H1 (cell line): ENCODE measurements at regions not wholly inside any gene's neighbourhood (a gene's known extent, or its start where the extent isn't known, plus 50 kb on each side); places are given as distances from the start of the nearest gene placed in this dataset.

Experiments
- CTCF ChIA-PET: fragments of 300-600 bp; sonication (Branson Sonifier 250); formaldehyde crosslinking; loops from one replicate; lab custom pipeline; 2021; ENCODE audit not compliant: partially characterized antibody; lab: Charles Lee
- POLR2A ChIA-PET: fragments of 300-600 bp; sonication (Branson Sonifier 250); formaldehyde crosslinking; loops from one replicate; lab custom pipeline; 2021; ENCODE audit warnings: inconsistent platforms; ENCODE audit not compliant: partially characterized antibody; lab: Charles Lee
- DNase-seq, 2 experiments: peaks; one replicate each; pipeline versions ENCODE4 v3.0.0 to v3.0.0-alpha.2; 2010 to 2022; ENCODE audit warnings: low spot score in 2 of 2, low read depth in 1 of 2, mixed read lengths in 1 of 2
- FAIRE-seq: peaks from 2 replicates; lab custom pipeline; 2011; peaks lifted over from hg19 to GRCh38; lab: Jason Lieb, UNC
- H2AFZ ChIP-seq: 2 replicates; pipeline ENCODE4 v1.8.1; 2012; ENCODE audit warnings: low read length, inconsistent platforms
- H2AK5ac ChIP-seq: 2 replicates; pipeline ENCODE4 v1.6.1; 2013; ENCODE audit warnings: low read depth, low read length
- H2BK120ac ChIP-seq: replicated peaks from 2 replicates; pipeline ENCODE3; 2013; ENCODE audit warnings: low read depth, low read length, inconsistent platforms
- H2BK12ac ChIP-seq: 2 replicates; pipeline ENCODE4 v1.6.1; 2013; ENCODE audit warnings: low read depth, low read length
- H2BK15ac ChIP-seq: 2 replicates; pipeline ENCODE4 v1.6.1; 2013; ENCODE audit warnings: low read length
- H2BK20ac ChIP-seq: 2 replicates; pipeline ENCODE4 v1.6.1; 2013; ENCODE audit warnings: low read length
- H2BK5ac ChIP-seq: 2 replicates; pipeline ENCODE4 v1.6.1; 2013; ENCODE audit warnings: low read depth, low read length
- H3K14ac ChIP-seq: 2 replicates; pipeline ENCODE4 v1.6.1; 2013; ENCODE audit warnings: inconsistent platforms; ENCODE audit not compliant: insufficient read length
- H3K18ac ChIP-seq: 2 replicates; pipeline ENCODE4 v1.6.1; 2013; ENCODE audit warnings: low read length; ENCODE audit errors: extremely low read depth
- H3K23ac ChIP-seq: 2 replicates; pipeline ENCODE4 v1.6.1; 2013; ENCODE audit warnings: inconsistent platforms; ENCODE audit not compliant: insufficient read length
- H3K23me2 ChIP-seq: 2 replicates; pipeline ENCODE4 v1.6.1; 2013; ENCODE audit warnings: low read depth, low read length
- H3K27ac ChIP-seq: 2 replicates; pipeline ENCODE4 v1.6.1; 2011; ENCODE audit warnings: low read depth, low read length, inconsistent platforms
- H3K27me3 ChIP-seq, 4 experiments: replicated peaks in 1 of 4; 1 replicate in 1 of 4; 2 replicates in 3 of 4; pipeline versions ENCODE4 v1.6.1 to v1.8.1; 2011 to 2013; ENCODE audit warnings: low read length in 3 of 4, mild to moderate bottlenecking in 3 of 4, inconsistent platforms in 2 of 4, mixed read lengths in 2 of 4, moderate library complexity in 1 of 4; ENCODE audit not compliant: control insufficient read depth in 3 of 4, insufficient read depth in 3 of 4; ENCODE audit errors: extremely low read depth in 1 of 4
- H3K36me3 ChIP-seq, 4 experiments: 2 replicates each; pipeline versions ENCODE4 v1.6.1 to v1.8.1; 2011 to 2013; ENCODE audit warnings: mild to moderate bottlenecking in 4 of 4, low read length in 3 of 4, moderate library complexity in 2 of 4, control low read depth in 1 of 4, inconsistent platforms in 1 of 4; ENCODE audit not compliant: insufficient read depth in 4 of 4, control insufficient read depth in 2 of 4
- H3K4ac ChIP-seq: replicated peaks from 2 replicates; pipeline ENCODE3; 2013; ENCODE audit warnings: low read length, low read depth, mixed read lengths, inconsistent platforms; ENCODE audit not compliant: insufficient read length
- H3K4me1 ChIP-seq, 4 experiments: replicated peaks in 1 of 4; 1 replicate in 1 of 4; 2 replicates in 3 of 4; pipeline versions ENCODE4 v1.6.1 to v1.8.1; 2011 to 2013; ENCODE audit warnings: low read length in 3 of 4, inconsistent platforms in 2 of 4, mixed read lengths in 1 of 4; ENCODE audit not compliant: insufficient read depth in 4 of 4, control insufficient read depth in 3 of 4
- H3K4me2 ChIP-seq, 2 experiments: 2 replicates each; pipeline versions ENCODE4 v1.6.1 to v1.8.1; 2011 to 2013; ENCODE audit warnings: low read depth in 2 of 2, low read length in 2 of 2, control low read depth in 1 of 2, inconsistent platforms in 1 of 2, mild to moderate bottlenecking in 1 of 2; ENCODE audit not compliant: insufficient read depth in 1 of 2
- H3K4me3 ChIP-seq, 4 experiments: fragments of 200-600, 300-600 bp in 1 of 4; sonication (generic), shearing (Covaris generic), sonication (Bioruptor Twin) in 1 of 4; 2 replicates each; pipeline versions ENCODE4 v1.5.1 to v1.8.1; 2011 to 2016; ENCODE audit warnings: low read length in 4 of 4, low read depth in 3 of 4, control low read depth in 2 of 4, inconsistent platforms in 2 of 4, mild to moderate bottlenecking in 2 of 4, mixed read lengths in 1 of 4, moderate library complexity in 1 of 4; ENCODE audit not compliant: insufficient read depth in 2 of 4; ENCODE audit errors: extremely low read depth in 1 of 4
- H3K56ac ChIP-seq: replicated peaks from 2 replicates; pipeline ENCODE3; 2013; ENCODE audit warnings: low read depth, mild to moderate bottlenecking, mixed read lengths, low read length, inconsistent platforms; ENCODE audit not compliant: insufficient read length
- H3K79me1 ChIP-seq: 2 replicates; pipeline ENCODE4 v1.6.1; 2013; ENCODE audit warnings: low read depth, low read length, control low read depth
- H3K79me2 ChIP-seq, 2 experiments: 2 replicates each; pipeline versions ENCODE4 v1.6.1 to v1.8.1; 2012 to 2013; ENCODE audit warnings: low read length in 2 of 2, mild to moderate bottlenecking in 2 of 2, inconsistent platforms in 1 of 2; ENCODE audit not compliant: insufficient read depth in 2 of 2, control insufficient read depth in 1 of 2
- H3K9ac ChIP-seq, 4 experiments: replicated peaks in 1 of 4; 1 replicate in 1 of 4; 2 replicates in 3 of 4; pipeline versions ENCODE4 v1.6.1 to v1.8.1; 2011 to 2013; ENCODE audit warnings: low read depth in 3 of 4, low read length in 3 of 4, control low read depth in 2 of 4, mild to moderate bottlenecking in 2 of 4, moderate library complexity in 2 of 4, inconsistent platforms in 1 of 4; ENCODE audit errors: extremely low read depth in 1 of 4
- H3K9me3 ChIP-seq, 2 experiments: 2 replicates each; pipeline versions ENCODE4 v1.6.1 to v1.8.1; 2012 to 2013; ENCODE audit warnings: mild to moderate bottlenecking in 2 of 2, moderate library complexity in 2 of 2, control low read depth in 1 of 2, inconsistent platforms in 1 of 2, low read depth in 1 of 2, low read length in 1 of 2, mixed read lengths in 1 of 2; ENCODE audit not compliant: insufficient read depth in 2 of 2
- H4K20me1 ChIP-seq, 2 experiments: replicated peaks in 1 of 2; 2 replicates each; pipeline versions ENCODE3 to v1.8.1; 2011 to 2013; ENCODE audit warnings: inconsistent platforms in 2 of 2, low read length in 2 of 2, mild to moderate bottlenecking in 1 of 2; ENCODE audit not compliant: insufficient read depth in 2 of 2, control insufficient read depth in 1 of 2
- H4K5ac ChIP-seq: 2 replicates; pipeline ENCODE4 v1.6.1; 2013; ENCODE audit warnings: low read length, low read depth, mixed read lengths, inconsistent platforms; ENCODE audit not compliant: insufficient read length
- H4K8ac ChIP-seq: 2 replicates; pipeline ENCODE4 v1.8.0; 2013; ENCODE audit warnings: mild to moderate bottlenecking, moderate library complexity, low read length, inconsistent platforms; ENCODE audit not compliant: insufficient read depth; ENCODE audit errors: extremely low read depth
- H4K91ac ChIP-seq: replicated peaks from 2 replicates; pipeline ENCODE3; 2013; ENCODE audit warnings: low read length, mixed read lengths, inconsistent platforms; ENCODE audit not compliant: insufficient read length
- BRCA1 ChIP-seq: IDR thresholded peaks from 2 replicates; pipeline ENCODE4 v1.6.1; 2012; ENCODE audit warnings: low read depth, low read length, improper control_type of control experiment
- CBX5 ChIP-seq: fragments of 300-800, 300-1000 bp; sonication (generic); IDR thresholded peaks from 2 replicates; pipeline ENCODE4 v1.7.1; 2016; ENCODE audit warnings: antibody characterized with exemption, low read length, low read depth
- CHD2 ChIP-seq: IDR thresholded peaks from 2 replicates; pipeline ENCODE4 v1.6.1; 2012; ENCODE audit warnings: low read length, improper control_type of control experiment
- CTCF ChIP-seq, 3 experiments: IDR thresholded peaks; 1 replicate in 2 of 3; 2 replicates in 1 of 3; pipeline versions ENCODE4 v1.5.1 to v1.6.1; 2011; ENCODE audit warnings: low read length in 3 of 3, mild to moderate bottlenecking in 3 of 3, inconsistent platforms in 2 of 3, low read depth in 1 of 3, moderate library complexity in 1 of 3; ENCODE audit not compliant: insufficient read depth in 1 of 3; ENCODE audit errors: control extremely low read depth in 1 of 3
- GTF2F1 ChIP-seq: IDR thresholded peaks from 2 replicates; pipeline ENCODE4 v1.6.1; 2012; ENCODE audit warnings: low read depth, low read length, improper control_type of control experiment, borderline replicate concordance
- HDAC2 ChIP-seq, 2 experiments: fragments of 300-600 bp in 1 of 2; sonication (generic) in 1 of 2; IDR thresholded peaks; 2 replicates each; pipeline ENCODE4 v1.6.1; 2011 to 2012; ENCODE audit warnings: low read depth in 2 of 2, low read length in 2 of 2, mild to moderate bottlenecking in 2 of 2, moderate library complexity in 2 of 2, borderline replicate concordance in 1 of 2, inconsistent platforms in 1 of 2
- KDM5A ChIP-seq: fragments of 200-600 bp; IDR thresholded peaks from 2 replicates; pipeline ENCODE4 v1.7.1; 2012; ENCODE audit warnings: mild to moderate bottlenecking, low read length, inconsistent platforms, mixed read lengths
- POU5F1 ChIP-seq: IDR thresholded peaks from 2 replicates; pipeline ENCODE4 v1.6.1; 2011; ENCODE audit warnings: low read depth, mild to moderate bottlenecking, low read length, moderate library complexity
- RXRA ChIP-seq: IDR thresholded peaks from 2 replicates; pipeline ENCODE4 v1.6.1; 2011; ENCODE audit warnings: low read depth, mild to moderate bottlenecking, low read length, moderate library complexity; ENCODE audit not compliant: insufficient read depth
- SP1 ChIP-seq: IDR thresholded peaks from 2 replicates; pipeline ENCODE4 v1.6.1; 2011; ENCODE audit warnings: low read depth, low read length
- SP4 ChIP-seq: IDR thresholded peaks from 2 replicates; pipeline ENCODE4 v1.6.1; 2012; ENCODE audit warnings: low read length, inconsistent platforms
- SRF ChIP-seq: IDR thresholded peaks from 2 replicates; pipeline ENCODE4 v1.6.1; 2011; ENCODE audit warnings: mild to moderate bottlenecking, low read depth, low read length, moderate library complexity
- YY1 ChIP-seq: IDR thresholded peaks from 2 replicates; pipeline ENCODE4 v1.6.1; 2011; ENCODE audit warnings: low read depth, mild to moderate bottlenecking, low read length
- WGBS, 2 experiments: shearing (Covaris generic) in 1 of 2; methylation state at CpG; one replicate each; pipeline versions ENCODE4 v1.1.6 to v1.1.7; 2013 to 2015; ENCODE audit warnings: low lambda C conversion rate in 2 of 2, mixed read lengths in 2 of 2, inconsistent platforms in 1 of 2, low coverage in 1 of 2, missing lambda C conversion rate in 1 of 2; ENCODE audit not compliant: insufficient replicate concordance in 2 of 2, insufficient coverage in 1 of 2, insufficient read length in 1 of 2; ENCODE audit errors: extremely low coverage in 1 of 2, missing lambda C conversion rate in 1 of 2; 5-methylcytosine and 5-hydroxymethylcytosine counted together

- H3K23me2 ChIP-seq: no peaks in the 10 kb centered on the region; the same call in 1 of the 2 replicates
- H2BK15ac ChIP-seq: no peak overlapping the region
- peaks cover 0 to 4% (median 0%) of the 10 kb centered on the region in 4 experiments; a peak in 1 of 7 replicates for H3K4me1 ChIP-seq
- H3K4me3 ChIP-seq: no peak overlapping the region
- no peak overlapping the region for H3K23ac ChIP-seq
- H3K56ac ChIP-seq: no peak overlapping the region
- H3K9ac ChIP-seq: no peak overlapping the region
- no peaks in the 10 kb centered on the region for H3K9me3 ChIP-seq
- no peaks in the 10 kb centered on the region for H3K79me1 ChIP-seq
- H2AK5ac ChIP-seq: no peak overlapping the region
- H3K4me2 ChIP-seq: no peak overlapping the region
- no peak overlapping the region for H2BK120ac ChIP-seq
- H2BK5ac ChIP-seq: no peak overlapping the region
- FAIRE-seq (no peak), DNase-seq (no peak)
- no peak overlapping the region for H2BK12ac ChIP-seq
- CTCF ChIA-PET: interaction anchor here (0.7 to 2.1 kb wide), 5 partner anchors 11 to 63 kb away, joined by 3 to 7 read pairs (median 4); no protein-coding TSS in a partner anchor
- no peak overlapping the region for H4K91ac ChIP-seq
- no peaks in the 10 kb centered on the region for H3K36me3 ChIP-seq
- no peak overlapping the region for H3K14ac ChIP-seq
- no peak overlapping the region for H3K27ac ChIP-seq
- no peaks in the 10 kb centered on the region for H3K27me3 ChIP-seq
- H4K20me1 ChIP-seq: no peaks in the 10 kb centered on the region
- POLR2A ChIA-PET: no interaction called here
- no peak overlapping the region for H4K8ac ChIP-seq
- H4K5ac ChIP-seq: no peak overlapping the region
- H3K4ac ChIP-seq: no peak overlapping the region
- no peak overlapping the region for H3K18ac ChIP-seq
- H3K79me2 ChIP-seq: no peaks in the 10 kb centered on the region
- H2AFZ ChIP-seq: peak overlapping the region; percentile 70; the same call in 1 of the 2 replicates
- no peak overlapping the region for H2BK20ac ChIP-seq
- WGBS, 2 experiments: 85% methylated on average over 2 of the region's 2 CpGs; no CpG with 5 or more reads in 1 of the 2 experiments
- TF ChIP-seq CBX5: no peak
- TF ChIP-seq GTF2F1: no peak
- TF ChIP-seq CTCF (IDR thresholded peaks at IDR 0.05; ENCODE audit: control extremely low read depth in 1 of 3, insufficient read depth in 1 of 3, low read depth in 1 of 3, low read length in 3 of 3): no peak
- no peak for TF ChIP-seq HDAC2 (IDR thresholded peaks at IDR 0.05; ENCODE audit: borderline replicate concordance in 1 of 2, low read depth in 2 of 2, low read length in 2 of 2)
- no peak for TF ChIP-seq RXRA
- TF ChIP-seq SP4: no peak
- no peak for TF ChIP-seq SRF
- no peak for TF ChIP-seq BRCA1
- TF ChIP-seq SP1: no peak
- TF ChIP-seq POU5F1: no peak
- TF ChIP-seq KDM5A: no peak
- no peak for TF ChIP-seq YY1
- TF ChIP-seq CHD2: no peak
Observed at GRCh38 chr2:212730994-212731393, 192.4 kb upstream of the ERBB4 start.
